Hepatocyte (in vitro differentiated cells): ENCODE measurements at regions not wholly inside any gene's neighbourhood (a gene's known extent, or its start where the extent isn't known, plus 50 kb on each side); places are given as distances from the start of the nearest gene placed in this dataset.

ENCODE experiments used
- CTCF ChIP-seq: fragments of 200-600 bp; sonication (generic); IDR thresholded peaks from 2 replicates; pipeline ENCODE4 v1.5.1; 2016; ENCODE audit warnings: antibody characterized with exemption, mild to moderate bottlenecking; ENCODE audit not compliant: poor library complexity
- EZH2 ChIP-seq: fragments of 200-600 bp; sonication (generic); IDR thresholded peaks from 2 replicates; pipeline ENCODE4 v1.6.1; 2016; ENCODE audit warnings: antibody characterized with exemption, mild to moderate bottlenecking, borderline replicate concordance
- EZH2phosphoT487 ChIP-seq: fragments of 200-600 bp; sonication (generic); IDR thresholded peaks from one replicate; pipeline ENCODE4 v1.6.1; 2018; ENCODE audit warnings: antibody characterized with exemption, mild to moderate bottlenecking, low read depth, moderate library complexity; ENCODE audit not compliant: unreplicated experiment, severe bottlenecking

GRCh38 chr7:19489162-19489820 is 219.5 kb downstream of the POLR1F start:
- no peak for TF ChIP-seq CTCF
- no peak for TF ChIP-seq EZH2phosphoT487
- no peak for TF ChIP-seq EZH2
